HG02623 (cell line): ENCODE measurements at regions not wholly inside any gene's neighbourhood (a gene's known extent, or its start where the extent isn't known, plus 50 kb on each side); places are given as distances from the start of the nearest gene placed in this dataset.

Experiments
- ATAC-seq: cut with Tn5 transposase; IDR thresholded peaks from one replicate; pipeline ENCODE4 v1.9.1; 2021; ENCODE audit warnings: moderate library complexity; ENCODE audit not compliant: unreplicated experiment

GRCh38 chr10:131766096-131766495 is 134.7 kb upstream of the PPP2R2D start:
- no peak for ATAC-seq

- no peak for ATAC-seq
Measured at GRCh38 chr10:131767716-131768115, 133.1 kb upstream of the PPP2R2D start.

- no peak for ATAC-seq
Measured at GRCh38 chr10:131769571-131770410, 131.0 kb upstream of the PPP2R2D start.

GRCh38 chr10:131770946-131771633 is 129.7 kb upstream of the PPP2R2D start:
- no peak for ATAC-seq

GRCh38 chr10:131771634-131772358 is 129.0 kb upstream of the PPP2R2D start:
- no peak for ATAC-seq

GRCh38 chr10:131772441-131772840 is 128.4 kb upstream of the PPP2R2D start:
- ATAC-seq = no peak

- no peak for ATAC-seq
Measured at GRCh38 chr10:131773370-131774343, 127.2 kb upstream of the PPP2R2D start.

GRCh38 chr10:131774681-131775085 is 126.1 kb upstream of the PPP2R2D start:
- no peak for ATAC-seq

- ATAC-seq = no peak
Measured at GRCh38 chr10:131775433-131775832, 125.4 kb upstream of the PPP2R2D start.

- no peak for ATAC-seq
Measured at GRCh38 chr10:131775833-131776232, 125.0 kb upstream of the PPP2R2D start.

GRCh38 chr10:131776496-131776895 is 124.3 kb upstream of the PPP2R2D start:
- ATAC-seq = no peak

- ATAC-seq = no peak
Measured at GRCh38 chr10:131777162-131777561, 123.6 kb upstream of the PPP2R2D start.

GRCh38 chr10:131777921-131778320 is 122.9 kb upstream of the PPP2R2D start:
- ATAC-seq = no peak

- no peak for ATAC-seq
Measured at GRCh38 chr10:131778385-131778784, 122.4 kb upstream of the PPP2R2D start.

GRCh38 chr10:131778842-131779241 is 122.0 kb upstream of the PPP2R2D start:
- ATAC-seq = no peak

GRCh38 chr10:131779661-131780394 is 121.0 kb upstream of the PPP2R2D start:
- ATAC-seq = no peak

- no peak for ATAC-seq
Measured at GRCh38 chr10:131781076-131781475, 119.7 kb upstream of the PPP2R2D start.

- no peak for ATAC-seq
Measured at GRCh38 chr10:131781791-131782190, 119.0 kb upstream of the PPP2R2D start.

- no peak for ATAC-seq
Measured at GRCh38 chr10:131784363-131785120, 116.3 kb upstream of the PPP2R2D start.
